H9 (cell line): ENCODE measurements at regions not wholly inside any gene's neighbourhood (a gene's known extent, or its start where the extent isn't known, plus 50 kb on each side); places are given as distances from the start of the nearest gene placed in this dataset.

Experiments
- DNase-seq: peaks from one replicate; pipeline ENCODE4 v3.0.0-alpha.2; 2017
- H2AFZ ChIP-seq: one replicate; pipeline ENCODE4 v1.6.1; 2013; ENCODE audit warnings: mild to moderate bottlenecking, low read length, control low read depth, moderate library complexity
- H2AK5ac ChIP-seq: 2 replicates; pipeline ENCODE4 v1.6.1; 2013; ENCODE audit warnings: low read length, control low read depth, mixed read lengths; ENCODE audit not compliant: insufficient read length
- H2BK120ac ChIP-seq: one replicate; pipeline ENCODE4 v1.6.1; 2013; ENCODE audit warnings: low read depth, mild to moderate bottlenecking, low read length, control low read depth, inconsistent platforms; ENCODE audit not compliant: poor library complexity, severe bottlenecking
- H2BK12ac ChIP-seq: 2 replicates; pipeline ENCODE4 v1.6.1; 2013; ENCODE audit warnings: low read length, control low read depth, mixed read lengths, low read depth; ENCODE audit not compliant: insufficient read length
- H2BK15ac ChIP-seq: 2 replicates; pipeline ENCODE4 v1.6.1; 2013; ENCODE audit warnings: low read depth, low read length, control low read depth
- H2BK20ac ChIP-seq: one replicate; pipeline ENCODE4 v1.6.1; 2013; ENCODE audit warnings: low read depth, mild to moderate bottlenecking, low read length, control low read depth, inconsistent platforms; ENCODE audit not compliant: poor library complexity, severe bottlenecking
- H2BK5ac ChIP-seq: 2 replicates; pipeline ENCODE4 v1.6.1; 2013; ENCODE audit warnings: low read length, control low read depth, mixed read lengths; ENCODE audit not compliant: insufficient read length
- H3K14ac ChIP-seq: 2 replicates; pipeline ENCODE4 v1.6.1; 2013; ENCODE audit warnings: low read length, control low read depth; ENCODE audit not compliant: insufficient read depth
- H3K18ac ChIP-seq: 2 replicates; pipeline ENCODE4 v1.6.1; 2013; ENCODE audit warnings: low read depth, mild to moderate bottlenecking, mixed read lengths, low read length, control low read depth; ENCODE audit not compliant: insufficient read length
- H3K23ac ChIP-seq: 2 replicates; pipeline ENCODE4 v1.6.1; 2013; ENCODE audit warnings: low read length, control low read depth, mixed read lengths, low read depth; ENCODE audit not compliant: insufficient read length
- H3K23me2 ChIP-seq: 2 replicates; pipeline ENCODE4 v1.6.1; 2013; ENCODE audit warnings: low read depth, mild to moderate bottlenecking, mixed read lengths, low read length, control low read depth; ENCODE audit not compliant: insufficient read length, poor library complexity, severe bottlenecking
- H3K27ac ChIP-seq: 2 replicates; pipeline ENCODE4 v1.5.1; 2013; ENCODE audit warnings: low read length, control low read depth, mixed read lengths, low read depth; ENCODE audit not compliant: insufficient read length
- H3K27me3 ChIP-seq: 2 replicates; pipeline ENCODE4 v1.6.1; 2013; ENCODE audit warnings: low read length, control low read depth, inconsistent platforms; ENCODE audit not compliant: insufficient read depth
- H3K4ac ChIP-seq: 2 replicates; pipeline ENCODE4 v1.6.1; 2013; ENCODE audit warnings: low read depth, mild to moderate bottlenecking, control low read depth, inconsistent platforms, low read length, moderate library complexity
- H3K4me1 ChIP-seq: 2 replicates; pipeline ENCODE4 v1.6.1; 2013; ENCODE audit warnings: low read length, control low read depth, inconsistent platforms; ENCODE audit not compliant: insufficient read depth
- H3K4me2 ChIP-seq: 2 replicates; pipeline ENCODE4 v1.6.1; 2013; ENCODE audit warnings: low read length, control low read depth, mixed read lengths; ENCODE audit not compliant: insufficient read length, insufficient read depth
- H3K56ac ChIP-seq: 2 replicates; pipeline ENCODE4 v1.6.1; 2013; ENCODE audit warnings: low read depth, mild to moderate bottlenecking, mixed read lengths, low read length, control low read depth; ENCODE audit not compliant: insufficient read length
- H3K79me1 ChIP-seq: 2 replicates; pipeline ENCODE4 v1.6.1; 2013; ENCODE audit warnings: low read depth, mild to moderate bottlenecking, moderate library complexity, low read length, control low read depth, inconsistent platforms; ENCODE audit not compliant: insufficient read depth, poor library complexity, severe bottlenecking
- H3K79me2 ChIP-seq: 2 replicates; pipeline ENCODE4 v1.6.1; 2013; ENCODE audit warnings: low read length, control low read depth, inconsistent platforms; ENCODE audit not compliant: insufficient read depth
- H3K9ac ChIP-seq: 2 replicates; pipeline ENCODE4 v1.6.1; 2013; ENCODE audit warnings: low read length, control low read depth, mixed read lengths; ENCODE audit not compliant: insufficient read length; ENCODE audit errors: extremely low read depth
- H3K9me3 ChIP-seq: one replicate; pipeline ENCODE4 v1.6.1; 2013; ENCODE audit warnings: low read depth, low read length, inconsistent platforms; ENCODE audit not compliant: control insufficient read depth
- H3T11ph ChIP-seq: one replicate; pipeline ENCODE4 v1.6.1; 2013; ENCODE audit warnings: mild to moderate bottlenecking, low read length, control low read depth, inconsistent platforms
- H4K20me1 ChIP-seq: one replicate; pipeline ENCODE4 v1.6.1; 2013; ENCODE audit not compliant: control insufficient read depth, insufficient read length, insufficient read depth
- H4K5ac ChIP-seq: 2 replicates; pipeline ENCODE4 v1.6.1; 2013; ENCODE audit warnings: low read depth, mild to moderate bottlenecking, mixed read lengths, low read length, control low read depth; ENCODE audit not compliant: insufficient read length
- H4K8ac ChIP-seq: replicated peaks from 2 replicates; pipeline ENCODE4 v1.6.1; 2013; ENCODE audit warnings: low read length, control low read depth, mixed read lengths, low read depth; ENCODE audit not compliant: insufficient read length
- H4K91ac ChIP-seq: 2 replicates; pipeline ENCODE4 v1.6.1; 2013; ENCODE audit warnings: low read depth, mild to moderate bottlenecking, moderate library complexity, mixed read lengths, low read length, control low read depth; ENCODE audit not compliant: insufficient read length
- H3K27ac Mint-ChIP-seq, 3 experiments: 2 replicates in 2 of 3; 3 replicates in 1 of 3; pipeline ENCODE4 v1.8.0; 2020 to 2021; ENCODE audit warnings: mixed read lengths in 3 of 3, mild to moderate bottlenecking in 1 of 3, moderate library complexity in 1 of 3
- H3K27me3 Mint-ChIP-seq: 2 replicates; pipeline ENCODE4 v1.8.0; 2021; ENCODE audit warnings: low read depth, mild to moderate bottlenecking, moderate library complexity, mixed read lengths
- H3K36me3 Mint-ChIP-seq, 3 experiments: 2 replicates in 2 of 3; 3 replicates in 1 of 3; pipeline ENCODE4 v1.8.0; 2020 to 2021; ENCODE audit warnings: low read depth in 3 of 3, mixed read lengths in 3 of 3; ENCODE audit not compliant: insufficient read depth in 1 of 3
- H3K4me1 Mint-ChIP-seq, 2 experiments: 2 replicates each; pipeline ENCODE4 v1.8.0; 2020; ENCODE audit warnings: mixed read lengths in 2 of 2
- H3K4me3 Mint-ChIP-seq, 2 experiments: 2 replicates in 1 of 2; 3 replicates in 1 of 2; pipeline ENCODE4 v1.8.0; 2020 to 2021; ENCODE audit warnings: mild to moderate bottlenecking in 2 of 2, mixed read lengths in 2 of 2, moderate library complexity in 1 of 2
- H3K9me3 Mint-ChIP-seq, 2 experiments: 2 replicates in 1 of 2; 3 replicates in 1 of 2; pipeline ENCODE4 v1.8.0; 2020; ENCODE audit warnings: mild to moderate bottlenecking in 2 of 2, mixed read lengths in 2 of 2, moderate library complexity in 1 of 2
- CTCF ChIP-seq: fragments of 200-600 bp; sonication (generic); conservative IDR thresholded peaks from 3 replicates; pipeline ENCODE4 v1.8.0; 2021; ENCODE audit warnings: antibody characterized with exemption, mild to moderate bottlenecking
- WGBS: extraction: QIAGEN DNeasy Blood & Tissue Kit; methylation state at CpG from one replicate; pipeline ENCODE4 v1.1.7; 2013; ENCODE audit warnings: missing lambda C conversion rate, low lambda C conversion rate, mixed read lengths; ENCODE audit not compliant: insufficient read length; ENCODE audit errors: extremely low coverage; 5-methylcytosine and 5-hydroxymethylcytosine counted together

DNA sequence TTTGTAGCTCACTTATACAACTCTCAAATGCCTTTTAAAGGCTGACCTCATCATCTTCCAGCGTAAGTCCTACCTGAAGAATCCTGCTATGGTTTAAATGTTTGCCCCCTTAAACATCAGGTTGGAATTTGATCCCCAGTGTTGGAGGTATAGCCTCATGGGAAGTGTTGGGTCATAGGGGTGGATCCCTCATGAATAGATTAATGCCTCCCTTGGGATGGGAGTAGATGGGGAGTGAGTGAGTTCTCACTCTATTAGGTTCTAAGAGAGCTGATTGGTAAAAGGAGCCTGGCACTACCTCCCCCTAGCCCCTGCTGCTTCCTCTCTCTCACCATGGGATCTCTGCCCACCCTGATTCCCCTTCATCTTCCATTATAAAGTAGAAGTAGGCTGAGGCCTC, 285.6 kb downstream of the FZD1 start:
- Histone ChIP-seq H2AK5ac (no peak overlapping the region), H2BK15ac (no peak overlapping the region), H3K23me2 (no peaks in the 10 kb centered on the region), H2BK5ac (no peak overlapping the region), H2BK20ac (no peak overlapping the region), H2BK12ac (no peak overlapping the region), H3K14ac (no peak overlapping the region), H4K5ac (no peak overlapping the region), H3K23ac (no peak overlapping the region), H3K9me3 (no peaks in the 10 kb centered on the region), H4K91ac (no peak overlapping the region), H3K27ac (no peak overlapping the region), H3K79me2 (no peaks in the 10 kb centered on the region), H2BK120ac (no peak overlapping the region), H3K4me1 (no peaks in the 10 kb centered on the region), H3K9ac (no peak overlapping the region), H3K4me2 (no peak overlapping the region), H3K79me1 (no peaks in the 10 kb centered on the region), H3K18ac (no peak overlapping the region), H3K56ac (no peak overlapping the region), H2AFZ (no peak overlapping the region), H4K20me1 (no peaks in the 10 kb centered on the region), H3K4ac (no peak overlapping the region), H3T11ph (no peak overlapping the region), H4K8ac (no peak overlapping the region), H3K27me3 (no peaks in the 10 kb centered on the region)
- DNase-seq: no peak
- Mint-ChIP-seq H3K4me3 (no peak overlapping the region), H3K4me1 (peaks cover 8 to 13% of the 10 kb centered on the region in 2 experiments), H3K27me3 (no peaks in the 10 kb centered on the region), H3K27ac (no peak overlapping the region), H3K9me3 (no peaks in the 10 kb centered on the region), H3K36me3 (no peaks in the 10 kb centered on the region)
- no CpG with 5 or more reads among the region's 1 CpG for WGBS
- TF ChIP-seq CTCF: no peak
